Hepatocyte (in vitro differentiated cells): ENCODE measurements at regions not wholly inside any gene's neighbourhood (a gene's known extent, or its start where the extent isn't known, plus 50 kb on each side); places are given as distances from the start of the nearest gene placed in this dataset.

Experiments
- CTCF ChIP-seq: fragments of 200-600 bp; sonication (generic); IDR thresholded peaks from 2 replicates; pipeline ENCODE4 v1.5.1; 2016; ENCODE audit warnings: antibody characterized with exemption, mild to moderate bottlenecking; ENCODE audit not compliant: poor library complexity
- EZH2 ChIP-seq: fragments of 200-600 bp; sonication (generic); IDR thresholded peaks from 2 replicates; pipeline ENCODE4 v1.6.1; 2016; ENCODE audit warnings: antibody characterized with exemption, mild to moderate bottlenecking, borderline replicate concordance

GRCh38 chr21:35178098-35178497 is 129.0 kb upstream of the RUNX1 start:
- no peak for TF ChIP-seq CTCF
- TF ChIP-seq EZH2: no peak
